GM19467 (cell line): ENCODE measurements at regions not wholly inside any gene's neighbourhood (a gene's known extent, or its start where the extent isn't known, plus 50 kb on each side); places are given as distances from the start of the nearest gene placed in this dataset.
"Not testable (repeated sequence)": the region's sequence is repeated elsewhere in the genome, so short reads cannot be mapped to it uniquely, and the experiment has no call there.

Experiments used
- ATAC-seq: cut with Tn5 transposase; IDR thresholded peaks from one replicate; pipeline ENCODE4 v1.9.1; 2021; ENCODE audit warnings: mild to moderate bottlenecking, moderate library complexity; ENCODE audit not compliant: unreplicated experiment

- no peak for ATAC-seq
Observed at GRCh38 chr10:63675171-63675570, 154.0 kb downstream of the REEP3 start.

- ATAC-seq = no peak
Observed at GRCh38 chr10:63677001-63677400, 155.8 kb downstream of the REEP3 start.

- not testable (repeated sequence) for ATAC-seq
Observed at GRCh38 chr10:63680545-63680944, 159.3 kb downstream of the REEP3 start.

GRCh38 chr10:63681993-63682697 lies 160.9 kb downstream of the REEP3 start:
- ATAC-seq = no peak

- not testable (repeated sequence) for ATAC-seq
Observed at GRCh38 chr10:63682698-63683052, 161.5 kb downstream of the REEP3 start.

GRCh38 chr10:63683223-63683622 lies 162.0 kb downstream of the REEP3 start:
- ATAC-seq = no peak

GRCh38 chr10:63683686-63684085 lies 162.5 kb downstream of the REEP3 start:
- ATAC-seq = no peak

- no peak for ATAC-seq
Observed at GRCh38 chr10:63684257-63684936, 163.2 kb downstream of the REEP3 start.

- no peak for ATAC-seq
Observed at GRCh38 chr10:63689768-63690167, 168.6 kb downstream of the REEP3 start.

GRCh38 chr10:63692220-63692896 lies 171.2 kb downstream of the REEP3 start:
- no peak for ATAC-seq

GRCh38 chr10:63693021-63693420 lies 171.8 kb downstream of the REEP3 start:
- ATAC-seq = not testable (repeated sequence)

GRCh38 chr10:63696205-63696604 lies 175.0 kb downstream of the REEP3 start:
- ATAC-seq = no peak

- ATAC-seq = peak; percentile 65
Observed at GRCh38 chr10:63697956-63698786, 177.0 kb downstream of the REEP3 start.

GRCh38 chr10:63698787-63699150 lies 177.6 kb downstream of the REEP3 start:
- ATAC-seq = no peak

GRCh38 chr10:63699785-63700613 lies 178.8 kb downstream of the REEP3 start:
- no peak for ATAC-seq

- ATAC-seq = no peak
Observed at GRCh38 chr10:63700631-63701156, 179.5 kb downstream of the REEP3 start.

GRCh38 chr10:63702092-63702491 lies 180.9 kb downstream of the REEP3 start:
- ATAC-seq = no peak

- ATAC-seq = no peak
Observed at GRCh38 chr10:63703113-63703670, 182.0 kb downstream of the REEP3 start.

- ATAC-seq = no peak
Observed at GRCh38 chr10:63703740-63704345, 182.6 kb downstream of the REEP3 start.
